Type B pancreatic cell (in vitro differentiated cells): ENCODE measurements at regions not wholly inside any gene's neighbourhood (a gene's known extent, or its start where the extent isn't known, plus 50 kb on each side); places are given as distances from the start of the nearest gene placed in this dataset.
"Not testable (repeated sequence)": the region's sequence is repeated elsewhere in the genome, so short reads cannot be mapped to it uniquely, and the experiment has no call there.

Experiments used
- DNase-seq: peaks from one replicate; pipeline ENCODE4 v3.0.0; 2021; ENCODE audit warnings: mixed read lengths; ENCODE audit not compliant: unreplicated experiment; ENCODE audit errors: extremely low spot score
- H3K27ac Mint-ChIP-seq: 2 replicates; pipeline ENCODE4 v1.8.0; 2021; ENCODE audit warnings: mild to moderate bottlenecking, mixed read lengths
- H3K27me3 Mint-ChIP-seq: 2 replicates; pipeline ENCODE4 v1.8.0; 2021; ENCODE audit warnings: mixed read lengths
- H3K36me3 Mint-ChIP-seq: 2 replicates; pipeline ENCODE4 v1.8.0; 2021; ENCODE audit warnings: mixed read lengths
- H3K4me1 Mint-ChIP-seq: one replicate; pipeline ENCODE4 v1.8.0; 2021; ENCODE audit warnings: mixed read lengths; ENCODE audit not compliant: unreplicated experiment
- H3K4me3 Mint-ChIP-seq: 2 replicates; pipeline ENCODE4 v1.8.0; 2021; ENCODE audit warnings: mild to moderate bottlenecking, mixed read lengths
- H3K9me3 Mint-ChIP-seq: 2 replicates; pipeline ENCODE4 v1.8.0; 2021; ENCODE audit warnings: mixed read lengths
- TF ChIP-seq, protein P1 (sequence below): fragments of 200-600 bp; sonication (generic); conservative IDR thresholded peaks from 2 replicates; pipeline ENCODE4 v1.5.0; 2021; ENCODE audit warnings: antibody characterized with exemption, mild to moderate bottlenecking

DNA sequence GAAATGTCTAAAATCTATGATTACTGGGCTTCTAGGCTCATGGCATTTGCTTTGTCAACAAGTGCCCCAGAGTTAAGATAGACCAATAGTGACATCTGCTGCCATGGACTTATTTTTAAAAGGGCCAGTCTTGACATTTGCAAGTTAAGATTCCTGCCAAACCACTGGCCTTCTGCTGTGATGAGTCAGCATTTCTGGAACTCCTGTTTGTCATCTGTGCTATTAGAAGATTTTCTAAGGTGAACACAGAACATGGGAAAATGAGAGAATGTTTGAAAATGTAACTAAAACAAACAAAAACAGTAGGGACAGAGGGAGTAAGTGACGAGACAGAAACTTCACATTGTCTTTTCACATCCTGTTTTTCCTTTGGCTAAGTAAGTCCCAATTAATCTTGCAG is 93.7 kb upstream of the WDR75 start:
- H3K36me3 Mint-ChIP-seq = peaks cover 4% of the 10 kb centered on the region
- H3K27ac Mint-ChIP-seq = peak overlapping the region; percentile 16
- TF ChIP-seq, protein P1, sequence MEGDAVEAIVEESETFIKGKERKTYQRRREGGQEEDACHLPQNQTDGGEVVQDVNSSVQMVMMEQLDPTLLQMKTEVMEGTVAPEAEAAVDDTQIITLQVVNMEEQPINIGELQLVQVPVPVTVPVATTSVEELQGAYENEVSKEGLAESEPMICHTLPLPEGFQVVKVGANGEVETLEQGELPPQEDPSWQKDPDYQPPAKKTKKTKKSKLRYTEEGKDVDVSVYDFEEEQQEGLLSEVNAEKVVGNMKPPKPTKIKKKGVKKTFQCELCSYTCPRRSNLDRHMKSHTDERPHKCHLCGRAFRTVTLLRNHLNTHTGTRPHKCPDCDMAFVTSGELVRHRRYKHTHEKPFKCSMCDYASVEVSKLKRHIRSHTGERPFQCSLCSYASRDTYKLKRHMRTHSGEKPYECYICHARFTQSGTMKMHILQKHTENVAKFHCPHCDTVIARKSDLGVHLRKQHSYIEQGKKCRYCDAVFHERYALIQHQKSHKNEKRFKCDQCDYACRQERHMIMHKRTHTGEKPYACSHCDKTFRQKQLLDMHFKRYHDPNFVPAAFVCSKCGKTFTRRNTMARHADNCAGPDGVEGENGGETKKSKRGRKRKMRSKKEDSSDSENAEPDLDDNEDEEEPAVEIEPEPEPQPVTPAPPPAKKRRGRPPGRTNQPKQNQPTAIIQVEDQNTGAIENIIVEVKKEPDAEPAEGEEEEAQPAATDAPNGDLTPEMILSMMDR = peak; percentile 40
- DNase-seq = no peak
- H3K4me3 Mint-ChIP-seq = no peak overlapping the region
- H3K27me3 Mint-ChIP-seq = no peaks in the 10 kb centered on the region
- peaks cover 12% of the 10 kb centered on the region for H3K4me1 Mint-ChIP-seq
- peaks cover 4% of the 10 kb centered on the region for H3K9me3 Mint-ChIP-seq

GRCh38 chr2:189348369-189348768 is 92.9 kb upstream of the WDR75 start:
- TF ChIP-seq, protein P1 = no peak
- no peak overlapping the region for H3K4me3 Mint-ChIP-seq
- no peaks in the 10 kb centered on the region for H3K27me3 Mint-ChIP-seq
- no peak overlapping the region for H3K27ac Mint-ChIP-seq
- peaks cover 4% of the 10 kb centered on the region for H3K9me3 Mint-ChIP-seq
- H3K4me1 Mint-ChIP-seq = peaks cover 12% of the 10 kb centered on the region
- H3K36me3 Mint-ChIP-seq = peaks cover 6% of the 10 kb centered on the region
- no peak for DNase-seq

DNA sequence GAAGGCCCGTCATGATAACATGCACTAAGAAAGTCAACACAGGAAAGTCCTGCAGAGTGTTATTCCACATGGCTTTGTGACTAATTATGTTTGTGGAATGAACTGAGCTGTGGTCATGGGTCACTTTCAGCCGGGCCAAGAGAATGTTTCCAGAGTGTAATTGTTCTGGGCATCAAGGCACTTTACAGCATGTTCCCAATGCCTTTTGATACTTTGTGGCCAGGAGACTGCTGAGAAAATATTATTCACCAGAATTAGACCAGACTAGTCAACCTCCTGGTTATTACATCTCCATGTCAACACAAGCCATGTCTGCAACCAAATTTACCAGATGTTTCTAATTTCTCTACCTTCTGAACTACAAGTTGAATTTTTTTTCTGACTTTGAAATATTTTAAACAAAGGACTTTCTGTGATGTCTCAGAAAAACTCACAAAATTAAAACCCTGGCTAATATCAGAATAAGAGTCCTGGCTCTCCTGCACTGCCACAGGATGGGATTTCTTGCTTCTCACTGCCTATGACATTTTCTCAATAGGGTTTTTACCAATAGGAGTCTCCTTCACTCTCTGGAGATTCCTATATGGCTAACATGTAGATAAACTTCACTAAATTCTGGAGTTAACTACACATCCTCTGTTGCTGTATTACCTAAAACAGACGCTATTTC is 90.6 kb upstream of the WDR75 start:
- TF ChIP-seq, protein P1 = no peak
- Mint-ChIP-seq H3K4me3 (no peak overlapping the region), H3K4me1 (peaks cover 12% of the 10 kb centered on the region), H3K27me3 (no peaks in the 10 kb centered on the region), H3K36me3 (peaks cover 6% of the 10 kb centered on the region), H3K9me3 (peaks cover 4% of the 10 kb centered on the region), H3K27ac (no peak overlapping the region)
- no peak for DNase-seq

- not testable (repeated sequence) for H3K9me3 Mint-ChIP-seq, DNase-seq, H3K27ac Mint-ChIP-seq, H3K36me3 Mint-ChIP-seq, H3K4me3 Mint-ChIP-seq, H3K27me3 Mint-ChIP-seq
- peaks cover 12% of the 10 kb centered on the region for H3K4me1 Mint-ChIP-seq
These were observed 89.3 kb upstream of the WDR75 start for GRCh38 chr2:189351933-189352332.

GRCh38 chr2:189357375-189357774 is 83.9 kb upstream of the WDR75 start:
- H3K36me3 Mint-ChIP-seq, H3K27me3 Mint-ChIP-seq, H3K4me1 Mint-ChIP-seq, DNase-seq, H3K4me3 Mint-ChIP-seq, H3K27ac Mint-ChIP-seq: not testable (repeated sequence)
- H3K9me3 Mint-ChIP-seq = peaks cover 11% of the 10 kb centered on the region

DNA sequence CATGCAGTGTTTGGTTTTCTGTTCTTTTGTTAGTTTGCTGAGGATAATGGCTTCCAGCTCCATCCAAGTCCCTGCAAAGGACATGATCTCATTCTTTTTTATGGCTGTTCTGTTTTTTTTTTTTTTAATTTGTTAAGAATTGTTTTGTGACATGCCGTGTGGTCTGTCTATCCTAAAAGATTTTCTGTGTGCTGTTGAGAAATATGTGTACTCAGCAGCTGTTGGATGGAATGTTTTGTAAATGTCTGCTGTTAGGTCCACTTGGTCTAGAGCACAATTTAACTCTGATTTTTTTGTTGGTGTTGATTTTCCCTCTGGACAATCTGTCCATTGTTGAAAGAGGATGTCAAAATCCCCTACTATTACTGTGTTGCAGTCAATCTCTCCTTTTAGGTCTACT is 80.4 kb upstream of the WDR75 start:
- TF ChIP-seq, protein P1 = no peak

DNA sequence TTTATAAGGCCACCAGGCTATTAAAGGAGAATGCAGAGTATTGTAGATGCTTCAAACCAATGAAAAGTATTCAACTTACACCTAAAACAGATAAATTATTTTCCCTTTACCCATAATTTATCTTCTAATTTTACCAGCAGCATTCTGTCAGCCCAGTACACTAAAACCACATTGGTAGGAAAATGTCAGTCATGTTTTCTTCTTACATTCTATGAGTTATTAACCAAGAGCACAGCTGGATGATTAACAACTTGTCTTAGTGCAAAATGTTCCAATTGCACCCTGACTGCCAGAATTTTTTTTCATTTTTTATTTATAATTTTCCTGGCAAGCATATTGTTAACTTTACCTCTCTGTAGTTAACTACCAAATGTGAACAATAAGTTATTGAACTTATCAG is 79.0 kb upstream of the WDR75 start:
- Mint-ChIP-seq H3K4me3 (no peak overlapping the region), H3K9me3 (peaks cover 10% of the 10 kb centered on the region)

More for the DNA sequence above, 80.4 kb upstream of the WDR75 start:
- peaks cover 4% of the 10 kb centered on the region for H3K4me1 Mint-ChIP-seq
- no peaks in the 10 kb centered on the region for H3K27me3 Mint-ChIP-seq
- H3K27ac Mint-ChIP-seq = no peak overlapping the region
- no peak overlapping the region for H3K4me3 Mint-ChIP-seq
- DNase-seq = no peak
- H3K9me3 Mint-ChIP-seq = peaks cover 12% of the 10 kb centered on the region
- H3K36me3 Mint-ChIP-seq = peaks cover 2% of the 10 kb centered on the region

More for the DNA sequence above, 79.0 kb upstream of the WDR75 start:
- TF ChIP-seq, protein P1 = no peak
- no peak for DNase-seq
- Mint-ChIP-seq H3K36me3 (peaks cover 4% of the 10 kb centered on the region), H3K27me3 (no peaks in the 10 kb centered on the region), H3K4me1 (peaks cover 8% of the 10 kb centered on the region), H3K27ac (no peak overlapping the region)
